NCI-H1436 treated with DMSO at 0.1 percent for 48 hours (cell line): ENCODE measurements at regions not wholly inside any gene's neighbourhood (a gene's known extent, or its start where the extent isn't known, plus 50 kb on each side); places are given as distances from the start of the nearest gene placed in this dataset.
"Not testable (repeated sequence)": the region's sequence is repeated elsewhere in the genome, so short reads cannot be mapped to it uniquely, and the experiment has no call there.

Source experiments
- DNase-seq: peaks from one replicate; lab custom pipeline; 2025; lab: John Stamatoyannopoulos, UW

GRCh38 chr5:124027441-124027840, 515.5 kb downstream of the CSNK1G3 start:
- DNase-seq = no peak

GRCh38 chr5:124025306-124025845, 513.4 kb downstream of the CSNK1G3 start:
- DNase-seq = no peak

DNA sequence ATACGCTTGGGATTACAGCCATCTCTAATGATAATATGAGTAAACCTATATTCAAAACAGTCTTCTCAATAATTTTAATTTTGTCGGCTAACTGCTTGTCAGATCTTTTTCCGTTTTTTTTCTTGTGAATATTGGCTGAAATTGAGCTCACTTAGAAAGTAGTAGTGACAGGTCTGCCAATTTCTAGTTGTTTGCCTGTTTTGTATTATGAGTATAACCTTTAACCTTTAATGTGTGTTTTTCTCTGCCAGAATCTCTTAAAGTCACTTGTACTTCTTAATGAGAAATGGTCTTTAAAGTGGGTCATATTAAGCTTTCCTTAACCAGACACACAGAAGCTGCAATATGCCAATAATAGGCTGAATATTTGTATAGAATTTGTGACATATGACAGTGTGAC, 511.0 kb downstream of the CSNK1G3 start:
- no peak for DNase-seq

DNA sequence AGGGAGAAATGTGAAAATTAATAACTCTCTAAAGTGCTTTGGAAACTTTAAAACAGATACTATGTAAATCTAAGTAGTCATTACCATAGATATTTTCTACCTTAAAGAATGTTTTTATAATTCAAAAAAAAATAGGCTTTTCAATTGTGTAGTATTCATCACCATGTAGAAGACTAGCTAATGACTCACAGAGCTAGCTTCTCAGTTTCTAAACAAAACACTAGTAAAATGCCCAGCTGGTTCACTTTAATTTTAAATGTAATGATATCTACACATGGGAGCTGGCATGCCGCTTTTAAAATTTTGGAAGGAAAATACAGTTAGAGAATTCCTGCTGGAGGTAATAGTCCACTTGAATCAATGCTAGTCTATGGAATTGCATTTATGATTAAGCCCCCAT, 509.8 kb downstream of the CSNK1G3 start:
- DNase-seq = no peak

DNA sequence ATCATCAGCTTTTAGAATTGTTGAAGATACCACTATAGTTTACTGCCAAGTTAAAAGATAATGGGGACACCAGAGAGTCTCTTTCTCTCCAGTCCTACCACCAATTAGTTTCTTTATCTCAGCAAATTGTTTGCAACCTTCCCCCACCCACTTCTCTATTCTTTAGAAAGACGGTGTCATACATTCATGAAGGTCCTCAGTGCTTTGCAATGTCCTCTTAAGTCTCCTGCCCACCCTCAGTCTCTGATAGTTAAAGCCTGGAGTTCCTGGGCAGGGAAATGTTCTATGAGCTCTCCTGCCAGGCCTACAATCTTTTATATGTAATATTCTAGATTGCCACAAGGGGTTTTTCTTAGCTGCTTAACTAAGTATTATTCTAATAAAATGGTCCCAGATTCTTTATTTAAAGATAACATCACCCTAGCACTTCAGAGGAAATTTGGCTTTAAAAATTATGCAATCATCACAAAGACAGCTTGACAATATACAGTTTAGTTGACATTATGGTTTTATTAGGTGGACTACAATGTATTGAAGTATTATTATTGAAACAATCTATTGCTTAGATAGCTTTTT, 509.2 kb downstream of the CSNK1G3 start:
- DNase-seq = no peak

- DNase-seq = not testable (repeated sequence)
Observed at GRCh38 chr5:124017321-124017720, 505.3 kb downstream of the CSNK1G3 start.

DNA sequence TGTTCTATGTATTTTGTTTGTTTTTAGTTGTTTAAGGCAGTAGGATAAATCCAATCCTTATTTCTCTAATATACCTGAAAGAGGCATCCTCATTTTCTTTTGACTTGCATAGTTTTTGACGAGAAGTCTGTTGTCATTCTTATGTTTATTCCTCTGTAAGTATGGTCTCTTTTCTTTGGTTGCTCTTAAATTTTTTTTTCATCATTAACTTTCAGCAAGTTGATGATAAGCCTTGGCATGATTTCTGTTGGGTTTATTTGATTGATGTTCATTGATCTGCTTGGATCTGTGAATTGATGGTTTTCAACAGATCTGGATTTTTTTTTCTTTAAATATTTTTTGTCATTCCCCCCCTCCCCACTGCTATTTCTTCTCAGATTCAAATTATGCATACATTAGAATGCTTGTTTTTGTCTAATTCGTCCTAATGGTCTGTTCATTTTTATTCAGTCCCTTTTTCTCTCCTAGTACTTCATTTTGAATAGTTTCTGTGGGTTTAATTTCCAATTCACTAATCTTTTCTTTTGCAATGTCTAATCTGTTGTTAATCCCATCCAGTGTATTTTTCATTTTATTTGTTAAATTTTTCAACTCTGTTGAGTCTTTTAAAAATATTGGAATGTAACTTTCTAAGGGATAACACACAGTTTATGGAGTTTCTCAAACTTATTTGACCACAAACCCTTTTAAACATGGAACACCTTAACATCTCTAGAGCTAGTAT, 495.9 kb downstream of the CSNK1G3 start:
- DNase-seq = no peak

DNA sequence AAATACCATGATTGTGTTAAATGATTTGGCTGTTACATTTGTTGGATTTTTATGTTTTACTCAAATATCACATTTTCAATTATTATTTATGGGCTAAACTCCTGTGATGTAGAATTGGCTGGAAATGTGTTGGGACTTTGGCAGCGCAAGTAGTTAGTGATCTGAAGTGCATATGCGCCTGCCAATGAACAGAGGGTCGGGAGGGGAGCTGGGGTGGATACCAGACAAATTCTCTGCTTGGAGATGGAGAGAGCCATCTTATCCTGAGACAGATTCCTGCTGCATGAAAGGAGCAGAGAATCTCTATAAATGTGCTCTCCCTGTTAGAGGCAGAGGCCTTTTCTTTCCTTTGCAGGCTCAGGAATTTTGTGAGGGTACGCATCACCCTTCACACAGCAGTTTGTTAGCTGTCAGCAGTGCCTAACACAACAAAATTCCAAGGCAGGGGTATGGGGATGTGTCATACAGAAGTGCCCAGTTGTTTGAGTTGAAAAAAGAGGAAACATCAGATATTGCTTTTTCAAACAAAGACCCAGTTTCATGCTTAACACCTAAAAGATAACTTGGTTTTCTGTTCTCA, 489.1 kb downstream of the CSNK1G3 start:
- no peak for DNase-seq

DNA sequence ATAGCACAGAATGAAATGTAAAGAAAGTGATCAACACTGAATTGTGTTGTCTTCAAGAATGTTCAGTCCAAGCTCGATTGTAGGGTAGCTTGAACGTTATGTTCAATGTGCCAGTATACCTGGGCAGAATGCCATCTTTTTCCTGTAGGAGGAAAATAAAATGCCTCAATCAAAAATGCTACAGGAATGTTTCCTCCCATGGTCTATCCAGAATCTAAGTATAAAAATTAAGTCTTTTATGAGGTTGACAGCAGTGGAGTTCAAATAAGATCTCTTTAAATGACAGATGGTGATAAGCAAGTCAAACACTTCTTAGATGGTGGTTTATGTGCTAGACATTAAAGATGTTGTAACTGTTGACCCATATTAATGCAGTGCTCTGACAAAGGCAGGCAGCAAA, 488.6 kb downstream of the CSNK1G3 start:
- DNase-seq = no peak

DNA sequence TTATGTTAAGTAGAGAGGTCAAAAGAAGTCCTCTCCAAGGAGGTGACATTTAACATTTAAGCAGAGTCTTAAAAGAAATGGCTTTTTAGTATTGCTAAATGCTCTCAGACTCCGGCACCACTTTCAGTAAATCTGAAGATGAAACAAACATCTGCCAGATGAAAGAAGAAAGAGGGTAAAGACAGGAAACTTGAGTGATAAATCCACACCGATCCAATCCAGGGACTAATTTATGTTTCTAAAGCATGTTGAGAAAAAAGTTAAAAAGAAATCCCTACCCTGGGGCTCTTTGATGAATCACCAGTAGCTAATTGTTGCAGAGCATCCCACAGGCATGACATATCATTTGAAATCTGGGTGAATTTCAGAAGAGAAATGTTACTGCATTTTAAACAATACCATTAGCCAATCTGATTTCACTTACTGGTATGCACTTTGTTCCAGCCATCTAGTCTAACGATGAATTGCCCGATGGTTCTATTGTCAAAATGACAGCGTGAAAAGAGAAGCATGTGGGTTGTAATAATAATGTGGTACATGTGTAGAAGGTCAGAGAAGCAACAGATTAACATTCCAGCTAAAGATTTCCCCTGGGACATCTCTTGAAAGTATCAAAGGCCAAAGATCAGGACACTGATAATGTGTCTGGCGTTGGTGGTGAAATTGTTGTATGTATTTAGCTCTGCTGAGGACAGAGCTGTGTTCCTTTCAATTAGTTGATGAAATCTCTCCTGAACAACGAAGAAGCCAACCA, 485.7 kb downstream of the CSNK1G3 start:
- no peak for DNase-seq

GRCh38 chr5:123997064-123997461, 485.1 kb downstream of the CSNK1G3 start:
- DNase-seq = no peak

DNA sequence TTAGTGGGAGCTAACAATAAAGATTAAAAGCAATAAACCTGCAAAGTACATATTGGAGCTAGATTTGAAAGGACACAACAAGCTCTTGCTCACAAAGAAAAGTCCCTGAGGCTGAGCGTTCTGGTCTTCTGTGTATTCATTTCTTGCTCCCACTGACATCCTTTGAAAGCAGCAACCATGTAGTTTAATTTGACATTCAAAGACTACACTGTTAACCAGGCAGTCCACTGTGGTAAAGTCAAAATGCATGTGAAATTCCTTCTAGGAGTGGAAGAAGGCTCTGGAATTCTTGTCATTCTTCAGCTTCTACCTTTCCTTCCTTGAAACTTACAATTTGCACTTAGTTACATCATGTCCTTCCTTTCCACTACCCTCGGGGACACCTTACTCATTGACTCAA, 480.7 kb downstream of the CSNK1G3 start:
- DNase-seq = no peak

- no peak for DNase-seq
Observed at GRCh38 chr5:123987956-123988355, 476.0 kb downstream of the CSNK1G3 start.

DNA sequence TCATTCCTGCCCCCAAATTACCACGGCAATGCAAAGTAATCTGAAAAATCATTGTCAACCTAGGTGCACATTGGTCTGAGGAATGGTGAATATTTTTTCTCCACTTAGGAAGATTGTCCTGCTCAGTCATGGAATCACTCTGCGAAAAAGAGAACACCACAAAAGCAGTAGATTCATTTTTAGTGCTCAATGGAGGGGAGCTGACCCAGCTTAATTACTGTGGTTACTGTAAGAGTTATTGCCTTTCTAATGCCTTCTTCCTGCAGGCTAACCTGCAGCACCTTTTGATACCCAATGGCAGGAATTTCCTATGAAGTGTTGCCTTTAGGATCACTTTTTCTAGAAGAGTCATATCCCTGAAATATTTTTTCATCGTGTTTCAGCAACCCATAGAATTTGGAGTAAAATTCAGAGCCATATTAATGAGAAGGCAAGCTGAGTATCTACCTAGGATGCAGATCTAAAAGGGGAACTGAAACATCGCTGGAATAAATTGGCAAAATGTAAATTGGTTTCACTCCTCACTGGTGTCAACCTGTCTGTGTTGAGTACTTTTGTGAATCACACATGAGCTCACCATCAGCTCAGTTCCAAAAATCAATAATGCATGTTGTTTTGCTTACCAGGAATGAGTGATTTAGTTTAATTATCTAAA, 464.5 kb downstream of the CSNK1G3 start:
- DNase-seq = no peak

DNA sequence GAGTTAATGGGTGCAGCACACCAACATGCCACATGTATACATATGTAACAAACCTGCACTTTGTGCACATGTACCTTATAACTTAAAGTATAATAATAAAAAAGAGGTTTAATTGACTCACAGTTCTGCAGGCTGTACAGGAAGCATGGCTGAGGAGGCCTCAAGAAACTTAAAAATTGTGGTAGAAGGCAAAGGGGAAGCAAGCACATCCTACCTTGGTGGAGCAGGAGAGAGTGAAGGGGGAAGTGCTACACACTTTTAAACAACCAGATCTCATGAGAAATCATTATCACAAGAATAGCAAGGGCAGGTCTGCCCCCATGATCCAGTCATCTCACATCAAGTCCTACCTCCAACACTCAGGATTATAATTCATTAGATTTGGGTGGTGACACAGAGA, 463.5 kb downstream of the CSNK1G3 start:
- DNase-seq = not testable (repeated sequence)

DNA sequence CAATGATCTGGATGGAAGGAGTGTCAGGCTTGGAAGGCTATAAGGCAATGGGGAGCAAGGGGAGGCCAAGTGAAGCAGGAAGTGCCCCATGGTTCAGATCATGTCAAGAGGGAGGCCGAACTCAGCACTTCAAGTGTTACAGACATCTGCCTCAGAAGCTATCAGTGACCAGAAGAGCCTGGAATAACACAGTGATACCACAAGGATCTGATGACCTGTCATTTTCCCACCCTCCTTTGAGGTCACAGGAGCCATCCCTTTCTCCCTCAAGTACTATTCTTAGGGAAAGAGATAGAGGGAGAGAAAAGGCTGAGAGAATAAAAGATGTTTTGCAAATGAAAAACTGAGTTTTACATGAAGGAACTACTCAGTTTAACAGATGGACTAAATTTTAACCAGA, 454.8 kb downstream of the CSNK1G3 start:
- no peak for DNase-seq

GRCh38 chr5:123965626-123966025, 453.6 kb downstream of the CSNK1G3 start:
- no peak for DNase-seq

DNA sequence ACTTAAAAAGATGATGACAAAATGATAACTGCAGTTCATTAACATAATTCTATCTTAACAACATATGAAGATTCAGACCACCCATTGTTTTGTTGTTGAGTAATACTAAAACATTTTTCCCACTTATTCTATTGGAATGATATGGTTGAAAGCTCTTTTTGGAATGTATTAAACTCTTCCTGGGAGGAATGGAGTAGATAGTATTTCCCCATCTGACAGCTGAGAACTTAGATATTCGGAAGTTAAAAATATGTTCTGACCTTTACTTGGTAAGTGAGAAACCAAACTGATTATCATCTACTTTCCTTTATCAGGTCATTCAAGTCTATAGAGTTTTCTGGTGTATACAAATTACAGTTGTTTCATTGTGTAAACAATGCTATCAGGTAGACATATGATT, 452.9 kb downstream of the CSNK1G3 start:
- DNase-seq = no peak

DNA sequence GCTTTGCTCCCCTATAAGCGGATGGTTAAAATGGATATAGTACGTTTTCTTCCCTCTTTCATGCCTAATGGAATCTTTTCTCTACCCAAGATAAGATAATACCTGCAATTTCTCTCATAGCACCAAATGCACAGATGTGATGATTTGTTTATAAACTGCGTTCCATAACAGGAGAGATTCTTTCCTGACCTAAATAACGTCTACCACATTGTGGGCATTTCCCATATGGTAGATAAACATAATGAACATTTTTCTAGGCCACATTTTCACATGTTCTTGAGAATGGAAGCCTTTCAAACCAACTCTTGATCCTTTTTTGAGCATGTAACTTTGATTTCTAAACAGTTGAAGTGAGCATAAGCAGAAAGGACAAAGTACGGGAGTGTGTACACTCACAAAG, 448.5 kb downstream of the CSNK1G3 start:
- DNase-seq = no peak

GRCh38 chr5:123951582-123951977, 439.6 kb downstream of the CSNK1G3 start:
- no peak for DNase-seq

GRCh38 chr5:123950701-123951581, 439.0 kb downstream of the CSNK1G3 start:
- no peak for DNase-seq
